HCT116 (cell line): ENCODE measurements at regions not wholly inside any gene's neighbourhood (a gene's known extent, or its start where the extent isn't known, plus 50 kb on each side); places are given as distances from the start of the nearest gene placed in this dataset.
"Not testable (repeated sequence)": the region's sequence is repeated elsewhere in the genome, so short reads cannot be mapped to it uniquely, and the experiment has no call there.

ENCODE experiments used
- ATAC-seq: fragments of 200-7000 bp; cut with Tn5 transposase; 2 replicates; pipeline ENCODE4 v1.9.1; 2020; ENCODE audit warnings: mild to moderate bottlenecking, moderate library complexity
- BruUV-seq: library from RNA; stranded (reverse); fragments of 400-500 nt; replicated peaks from 2 replicates; lab custom pipeline; 2021; lab: Mats Ljungman, UMichigan
- CTCF ChIA-PET: fragments of 300-600 bp; sonication (Branson Sonifier 250); formaldehyde crosslinking; loops from one replicate; lab custom pipeline; 2021; ENCODE audit warnings: antibody characterized with exemption; lab: Charles Lee
- POLR2A ChIA-PET: fragments of 300-600, 350-600 bp; sonication (Branson Sonifier 250); formaldehyde crosslinking; loops from one replicate; lab custom pipeline; 2021; ENCODE audit warnings: antibody characterized with exemption; lab: Charles Lee
- RAD21 ChIA-PET, 2 experiments: fragments of 300-600 bp; sonication (Branson Sonifier 250); formaldehyde crosslinking; loops; one replicate each; lab custom pipeline; 2023; ENCODE audit warnings: low total read pairs in 2 of 2; ENCODE audit not compliant: uncharacterized antibody in 2 of 2, unreplicated experiment in 2 of 2, low non-redundant PET in 1 of 2; lab: Charles Lee
- DNase-seq: peaks from one replicate; pipeline ENCODE4 v3.0.0-alpha.2; 2010; ENCODE audit warnings: low read depth, low spot score
- H2AFZ ChIP-seq: fragments of 200-600 bp; shearing (Covaris generic), sonication (generic); 2 replicates; pipeline ENCODE4 v1.6.1; 2017; ENCODE audit warnings: low read depth, mixed run types, mixed read lengths, antibody characterized with exemption, low read length; ENCODE audit not compliant: poor library complexity, severe bottlenecking
- H3K27ac ChIP-seq: 2 replicates; pipeline ENCODE4 v1.5.1; 2012; ENCODE audit warnings: low read depth, low read length
- H3K27me3 ChIP-seq: fragments of 200-600 bp; sonication (generic); 2 replicates; pipeline ENCODE4 v1.6.1; 2016; ENCODE audit warnings: mixed run types, low read length, mixed read lengths; ENCODE audit not compliant: insufficient read depth
- H3K36me3 ChIP-seq, 2 experiments: fragments of 200-500 bp in 1 of 2; fragments of 200-600 bp in 1 of 2; sonication (Bioruptor generic) in 1 of 2; sonication (generic) in 1 of 2; 2 replicates each; pipeline versions ENCODE4 v1.5.1 to v1.6.1; 2014 to 2016; ENCODE audit warnings: low read length in 2 of 2, inconsistent platforms in 1 of 2, mixed read lengths in 1 of 2, mixed run types in 1 of 2; ENCODE audit not compliant: insufficient read depth in 2 of 2, control insufficient read depth in 1 of 2
- H3K4me1 ChIP-seq, 2 experiments: fragments of 200-600 bp in 1 of 2; sonication (generic) in 1 of 2; 2 replicates each; pipeline versions ENCODE4 v1.5.1 to v1.6.1; 2012 to 2017; ENCODE audit warnings: low read length in 2 of 2, inconsistent platforms in 1 of 2, mild to moderate bottlenecking in 1 of 2, mixed read lengths in 1 of 2, mixed run types in 1 of 2, moderate library complexity in 1 of 2; ENCODE audit not compliant: insufficient read depth in 2 of 2, control insufficient read depth in 1 of 2
- H3K4me2 ChIP-seq: fragments of 200-600 bp; sonication (generic); 2 replicates; pipeline ENCODE4 v1.6.1; 2017; ENCODE audit warnings: mixed run types, low read length, mixed read lengths
- H3K4me3 ChIP-seq, 2 experiments: fragments of 200-600 bp in 1 of 2; sonication (generic) in 1 of 2; replicated peaks in 1 of 2; 2 replicates each; pipeline ENCODE4 v1.5.1; 2011 to 2016; ENCODE audit warnings: low read length in 2 of 2, control low read depth in 1 of 2, low read depth in 1 of 2, mild to moderate bottlenecking in 1 of 2, mixed read lengths in 1 of 2, mixed run types in 1 of 2
- H3K79me2 ChIP-seq: fragments of 200-600 bp; sonication (generic); 2 replicates; pipeline ENCODE4 v1.6.1; 2017; ENCODE audit warnings: mild to moderate bottlenecking, mixed run types, low read length, moderate library complexity, mixed read lengths; ENCODE audit not compliant: insufficient read depth
- H3K9ac ChIP-seq: fragments of 200-600 bp; sonication (generic); 2 replicates; pipeline ENCODE4 v1.6.1; 2016; ENCODE audit warnings: low read length, mixed read lengths
- H3K9me2 ChIP-seq: fragments of 200-600 bp; sonication (generic), shearing (Covaris generic); 2 replicates; pipeline ENCODE4 v1.6.1; 2017; ENCODE audit warnings: mixed run types, mild to moderate bottlenecking, moderate library complexity; ENCODE audit not compliant: insufficient read depth
- H3K9me3 ChIP-seq, 2 experiments: fragments of 200-500 bp in 1 of 2; fragments of 200-600 bp in 1 of 2; sonication (Bioruptor generic) in 1 of 2; sonication (generic) in 1 of 2; 2 replicates each; pipeline ENCODE4 v1.6.1; 2014 to 2017; ENCODE audit warnings: low read length in 2 of 2, mixed read lengths in 2 of 2, inconsistent platforms in 1 of 2, low read depth in 1 of 2, mild to moderate bottlenecking in 1 of 2, mixed run types in 1 of 2, moderate library complexity in 1 of 2; ENCODE audit not compliant: control insufficient read depth in 1 of 2, insufficient read depth in 1 of 2
- H4K20me1 ChIP-seq: fragments of 200-600 bp; sonication (generic), shearing (Covaris generic); 2 replicates; pipeline ENCODE4 v1.6.1; 2017; ENCODE audit warnings: mixed run types, mild to moderate bottlenecking, moderate library complexity; ENCODE audit not compliant: insufficient read depth
- CBX3 ChIP-seq: IDR thresholded peaks from 2 replicates; pipeline ENCODE4 v1.6.1; 2012; ENCODE audit warnings: low read depth
- CEBPB ChIP-seq: IDR thresholded peaks from 2 replicates; pipeline ENCODE4 v1.6.1; 2012; ENCODE audit warnings: low read depth
- CTCF ChIP-seq, 3 experiments: fragments of 200-600 bp in 1 of 3; sonication (generic) in 1 of 3; IDR thresholded peaks in 2 of 3; conservative IDR thresholded peaks in 1 of 3; 2 replicates each; pipeline ENCODE4 v1.5.1; 2012 to 2017; ENCODE audit warnings: low read depth in 2 of 3, low read length in 2 of 3, antibody characterized with exemption in 1 of 3, borderline replicate concordance in 1 of 3, control low read depth in 1 of 3, mild to moderate bottlenecking in 1 of 3, mixed read lengths in 1 of 3, mixed run types in 1 of 3, moderate library complexity in 1 of 3; ENCODE audit not compliant: insufficient read depth in 1 of 3
- EGR1 ChIP-seq: IDR thresholded peaks from 2 replicates; pipeline ENCODE4 v1.6.1; 2012; ENCODE audit warnings: low read depth
- ELF1 ChIP-seq: IDR thresholded peaks from 2 replicates; pipeline ENCODE4 v1.6.1; 2012; ENCODE audit warnings: low read depth, borderline replicate concordance
- EZH2 ChIP-seq: fragments of 200-600 bp; sonication (generic); IDR thresholded peaks from 2 replicates; pipeline ENCODE4 v1.6.1; 2017; ENCODE audit warnings: antibody characterized with exemption, mixed run types
- JUND ChIP-seq: IDR thresholded peaks from 2 replicates; pipeline ENCODE4 v1.6.1; 2012
- POLR2A ChIP-seq: IDR thresholded peaks from 2 replicates; pipeline ENCODE4 v1.7.0; 2011; ENCODE audit warnings: borderline replicate concordance; ENCODE audit not compliant: insufficient read depth, insufficient read length; ENCODE audit errors: extremely low read depth
- POLR2AphosphoS5 ChIP-seq: IDR thresholded peaks from 2 replicates; pipeline ENCODE4 v1.6.1; 2011; ENCODE audit warnings: mild to moderate bottlenecking, low read depth, low read length, moderate library complexity
- TCF7L2 ChIP-seq: IDR thresholded peaks from 2 replicates; pipeline ENCODE4 v1.7.0; 2011; ENCODE audit warnings: borderline replicate concordance, inconsistent platforms; ENCODE audit not compliant: insufficient read depth, insufficient read length; ENCODE audit errors: extremely low read depth
- YY1 ChIP-seq: IDR thresholded peaks from 2 replicates; pipeline ENCODE4 v1.6.1; 2011; ENCODE audit warnings: low read length, low read depth, moderate library complexity, mild to moderate bottlenecking; ENCODE audit not compliant: insufficient replicate concordance; ENCODE audit errors: extremely low read depth
- ZFX ChIP-seq: fragments of 450-650 bp; IDR thresholded peaks from 2 replicates; pipeline ENCODE4 v1.6.1; 2017
- ZNF274 ChIP-seq: fragments of 200-500 bp; sonication (Bioruptor generic); IDR thresholded peaks from 2 replicates; pipeline ENCODE4 v1.6.1; 2014; ENCODE audit warnings: mild to moderate bottlenecking, low read depth, low read length, inconsistent platforms
- intact Hi-C: fragments of 100-400 bp; cut with micrococcal nuclease; formaldehyde crosslinking; loops from 2 replicates; pipeline ENCODE4 v1.10.0; 2022
- TF ChIP-seq, protein P1 (sequence below): IDR thresholded peaks from 2 replicates; pipeline ENCODE4 v1.6.1; 2012; ENCODE audit warnings: low read depth
- TF ChIP-seq, protein P2 (sequence below): IDR thresholded peaks from 2 replicates; pipeline ENCODE4 v1.6.1; 2012

DNA sequence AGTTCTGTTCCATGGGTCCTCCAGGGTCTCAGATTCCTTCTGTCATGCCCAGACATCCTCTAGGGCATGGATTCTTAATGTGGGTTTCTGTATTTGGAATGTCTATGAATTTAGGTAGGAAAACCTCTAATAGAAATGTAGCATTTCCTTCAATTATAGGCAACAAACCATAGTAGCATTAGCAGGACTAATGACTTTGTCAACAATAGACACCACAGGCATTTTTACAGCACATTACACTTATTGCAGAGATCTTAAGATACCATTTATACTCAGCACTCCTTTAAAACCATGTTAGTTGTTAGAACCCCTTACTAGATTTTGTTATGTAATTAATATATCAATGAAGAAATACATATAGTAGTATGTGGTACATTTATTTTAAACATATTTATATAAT is 77.8 kb upstream of the TBC1D5 start (continued):
- TF ChIP-seq, protein P1, sequence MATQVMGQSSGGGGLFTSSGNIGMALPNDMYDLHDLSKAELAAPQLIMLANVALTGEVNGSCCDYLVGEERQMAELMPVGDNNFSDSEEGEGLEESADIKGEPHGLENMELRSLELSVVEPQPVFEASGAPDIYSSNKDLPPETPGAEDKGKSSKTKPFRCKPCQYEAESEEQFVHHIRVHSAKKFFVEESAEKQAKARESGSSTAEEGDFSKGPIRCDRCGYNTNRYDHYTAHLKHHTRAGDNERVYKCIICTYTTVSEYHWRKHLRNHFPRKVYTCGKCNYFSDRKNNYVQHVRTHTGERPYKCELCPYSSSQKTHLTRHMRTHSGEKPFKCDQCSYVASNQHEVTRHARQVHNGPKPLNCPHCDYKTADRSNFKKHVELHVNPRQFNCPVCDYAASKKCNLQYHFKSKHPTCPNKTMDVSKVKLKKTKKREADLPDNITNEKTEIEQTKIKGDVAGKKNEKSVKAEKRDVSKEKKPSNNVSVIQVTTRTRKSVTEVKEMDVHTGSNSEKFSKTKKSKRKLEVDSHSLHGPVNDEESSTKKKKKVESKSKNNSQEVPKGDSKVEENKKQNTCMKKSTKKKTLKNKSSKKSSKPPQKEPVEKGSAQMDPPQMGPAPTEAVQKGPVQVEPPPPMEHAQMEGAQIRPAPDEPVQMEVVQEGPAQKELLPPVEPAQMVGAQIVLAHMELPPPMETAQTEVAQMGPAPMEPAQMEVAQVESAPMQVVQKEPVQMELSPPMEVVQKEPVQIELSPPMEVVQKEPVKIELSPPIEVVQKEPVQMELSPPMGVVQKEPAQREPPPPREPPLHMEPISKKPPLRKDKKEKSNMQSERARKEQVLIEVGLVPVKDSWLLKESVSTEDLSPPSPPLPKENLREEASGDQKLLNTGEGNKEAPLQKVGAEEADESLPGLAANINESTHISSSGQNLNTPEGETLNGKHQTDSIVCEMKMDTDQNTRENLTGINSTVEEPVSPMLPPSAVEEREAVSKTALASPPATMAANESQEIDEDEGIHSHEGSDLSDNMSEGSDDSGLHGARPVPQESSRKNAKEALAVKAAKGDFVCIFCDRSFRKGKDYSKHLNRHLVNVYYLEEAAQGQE = no peak
- TF ChIP-seq YY1 (no peak), EZH2 (no peak), CEBPB (no peak)

- H3K27ac ChIP-seq, DNase-seq, H4K20me1 ChIP-seq, H3K9ac ChIP-seq, H3K9me2 ChIP-seq, H3K4me3 ChIP-seq, ATAC-seq, H3K9me3 ChIP-seq, H3K79me2 ChIP-seq, H2AFZ ChIP-seq, H3K27me3 ChIP-seq, RAD21 ChIA-PET, CTCF ChIA-PET, H3K36me3 ChIP-seq, H3K4me2 ChIP-seq, H3K4me1 ChIP-seq, BruUV-seq, POLR2A ChIA-PET, intact Hi-C loops: not testable (repeated sequence)
Measured at GRCh38 chr3:17817973-17818372, 75.5 kb upstream of the TBC1D5 start.

DNA sequence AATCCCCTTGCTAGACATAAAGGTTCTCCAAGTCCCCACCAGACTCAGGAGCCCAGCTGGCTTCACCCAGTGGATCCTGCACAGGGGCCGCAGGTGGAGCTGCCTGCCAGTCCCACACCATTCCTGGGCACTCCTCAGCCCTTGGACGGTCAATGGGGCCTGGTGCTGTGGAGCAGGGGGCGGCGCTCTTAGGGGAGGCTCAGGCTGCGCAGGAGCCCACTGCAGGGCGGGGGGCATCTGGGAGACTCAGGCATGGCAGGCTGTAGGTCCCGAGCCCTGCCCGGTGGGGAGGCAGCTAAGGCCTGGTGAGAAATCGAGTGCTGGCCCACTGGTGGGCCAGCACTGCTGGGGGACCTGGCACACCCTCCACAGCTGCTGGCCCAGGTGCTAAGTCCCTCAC is 75.1 kb upstream of the TBC1D5 start:
- Histone ChIP-seq H4K20me1 (no peaks in the 10 kb centered on the region), H3K4me2 (no peak overlapping the region), H3K36me3 (no peaks in the 10 kb centered on the region), H3K9me2 (no peaks in the 10 kb centered on the region), H3K27ac (no peak overlapping the region), H3K9ac (no peak overlapping the region), H3K4me1 (no peaks in the 10 kb centered on the region), H3K4me3 (no peak overlapping the region), H3K79me2 (no peaks in the 10 kb centered on the region), H3K9me3 (no peaks in the 10 kb centered on the region), H3K27me3 (no peaks in the 10 kb centered on the region), H2AFZ (no peak overlapping the region)
- DNase-seq (no peak), ATAC-seq (no peak)
- intact Hi-C loops = no loop called here
- BruUV-seq = no TSS peak
- ChIA-PET CTCF (no interaction called here), POLR2A (no interaction called here), RAD21 (no interaction called here)
- no peak for TF ChIP-seq ELF1
- TF ChIP-seq, protein P2, sequence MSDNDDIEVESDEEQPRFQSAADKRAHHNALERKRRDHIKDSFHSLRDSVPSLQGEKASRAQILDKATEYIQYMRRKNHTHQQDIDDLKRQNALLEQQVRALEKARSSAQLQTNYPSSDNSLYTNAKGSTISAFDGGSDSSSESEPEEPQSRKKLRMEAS = no peak
- TF ChIP-seq POLR2AphosphoS5 = no peak
- TF ChIP-seq YY1 = no peak
- TF ChIP-seq CBX3 = no peak
- TF ChIP-seq TCF7L2 = no peak
- TF ChIP-seq ZNF274 = no peak
- no peak for TF ChIP-seq POLR2A
- no peak for TF ChIP-seq EGR1
- TF ChIP-seq EZH2 = no peak
- no peak for TF ChIP-seq ZFX
- TF ChIP-seq CTCF (IDR thresholded peaks at IDR 0.05 in 2 of 3, conservative IDR thresholded peaks at IDR 0.05 in 1 of 3; ENCODE audit: borderline replicate concordance in 1 of 3, insufficient read depth in 1 of 3, low read depth in 2 of 3, low read length in 2 of 3) = no peak
- TF ChIP-seq JUND = no peak
